ENCODE measurements at regions not wholly inside any gene's neighbourhood (a gene's known extent, or its start where the extent isn't known, plus 50 kb on each side); places are given as distances from the start of the nearest gene placed in this dataset.
A peak's percentile ranks its signal among the peaks of the same experiment; 100 is the strongest.
"Not testable (repeated sequence)": the region's sequence is repeated elsewhere in the genome, so short reads cannot be mapped to it uniquely, and the experiment has no call there.

- DNase-seq = no peak
Measured at GRCh38 chr11:110870816-110871522, 158.7 kb upstream of the ARHGAP20 start.

GRCh38 chr11:110867951-110868350 lies 155.7 kb upstream of the ARHGAP20 start:
- DNase-seq = no peak

GRCh38 chr11:110866081-110866480 lies 153.8 kb upstream of the ARHGAP20 start:
- DNase-seq = no peak

- DNase-seq = no peak
Measured at GRCh38 chr11:110862407-110862806, 150.2 kb upstream of the ARHGAP20 start.

GRCh38 chr11:110860461-110860860 lies 148.2 kb upstream of the ARHGAP20 start:
- no peak for DNase-seq

GRCh38 chr11:110859998-110860397 lies 147.8 kb upstream of the ARHGAP20 start:
- DNase-seq = no peak

- DNase-seq = no peak
Measured at GRCh38 chr11:110859240-110859840, 147.1 kb upstream of the ARHGAP20 start.

GRCh38 chr11:110858547-110858921 lies 146.3 kb upstream of the ARHGAP20 start:
- DNase-seq = peak; percentile 67

GRCh38 chr11:110857892-110858546 lies 145.8 kb upstream of the ARHGAP20 start:
- DNase-seq = peak; percentile 52

- DNase-seq = no peak
Measured at GRCh38 chr11:110856996-110857812, 145.0 kb upstream of the ARHGAP20 start.

- DNase-seq = no peak
Measured at GRCh38 chr11:110856340-110856739, 144.1 kb upstream of the ARHGAP20 start.

- DNase-seq = peak; percentile 86
Measured at GRCh38 chr11:110855191-110855590, 143.0 kb upstream of the ARHGAP20 start.

- peak; percentile 69 for DNase-seq
Measured at GRCh38 chr11:110852921-110853490, 140.8 kb upstream of the ARHGAP20 start.

GRCh38 chr11:110850846-110851245 lies 138.6 kb upstream of the ARHGAP20 start:
- no peak for DNase-seq

GRCh38 chr11:110843053-110843452 lies 130.8 kb upstream of the ARHGAP20 start:
- not testable (repeated sequence) for DNase-seq

GRCh38 chr11:110838808-110839207 lies 126.6 kb upstream of the ARHGAP20 start:
- DNase-seq = no peak

GRCh38 chr11:110837603-110838002 lies 125.4 kb upstream of the ARHGAP20 start:
- no peak for DNase-seq

- no peak for DNase-seq
Measured at GRCh38 chr11:110835106-110835505, 122.9 kb upstream of the ARHGAP20 start.

GRCh38 chr11:110833033-110833484 lies 120.8 kb upstream of the ARHGAP20 start:
- no peak for DNase-seq

- DNase-seq = no peak
Measured at GRCh38 chr11:110832539-110832938, 120.3 kb upstream of the ARHGAP20 start.

GRCh38 chr11:110832080-110832479 lies 119.8 kb upstream of the ARHGAP20 start:
- no peak for DNase-seq

GRCh38 chr11:110830747-110831146 lies 118.5 kb upstream of the ARHGAP20 start:
- peak; percentile 26 for DNase-seq
